ENCODE measurements at regions not wholly inside any gene's neighbourhood (a gene's known extent, or its start where the extent isn't known, plus 50 kb on each side); places are given as distances from the start of the nearest gene placed in this dataset.

- no peak for TF ChIP-seq EZH2 (IDR thresholded peaks at IDR 0.05; ENCODE audit: low read length)
- TF ChIP-seq, protein P1, sequence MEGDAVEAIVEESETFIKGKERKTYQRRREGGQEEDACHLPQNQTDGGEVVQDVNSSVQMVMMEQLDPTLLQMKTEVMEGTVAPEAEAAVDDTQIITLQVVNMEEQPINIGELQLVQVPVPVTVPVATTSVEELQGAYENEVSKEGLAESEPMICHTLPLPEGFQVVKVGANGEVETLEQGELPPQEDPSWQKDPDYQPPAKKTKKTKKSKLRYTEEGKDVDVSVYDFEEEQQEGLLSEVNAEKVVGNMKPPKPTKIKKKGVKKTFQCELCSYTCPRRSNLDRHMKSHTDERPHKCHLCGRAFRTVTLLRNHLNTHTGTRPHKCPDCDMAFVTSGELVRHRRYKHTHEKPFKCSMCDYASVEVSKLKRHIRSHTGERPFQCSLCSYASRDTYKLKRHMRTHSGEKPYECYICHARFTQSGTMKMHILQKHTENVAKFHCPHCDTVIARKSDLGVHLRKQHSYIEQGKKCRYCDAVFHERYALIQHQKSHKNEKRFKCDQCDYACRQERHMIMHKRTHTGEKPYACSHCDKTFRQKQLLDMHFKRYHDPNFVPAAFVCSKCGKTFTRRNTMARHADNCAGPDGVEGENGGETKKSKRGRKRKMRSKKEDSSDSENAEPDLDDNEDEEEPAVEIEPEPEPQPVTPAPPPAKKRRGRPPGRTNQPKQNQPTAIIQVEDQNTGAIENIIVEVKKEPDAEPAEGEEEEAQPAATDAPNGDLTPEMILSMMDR (optimal IDR thresholded peaks at IDR 0.05 in 1 of 3, IDR thresholded peaks at IDR 0.05 in 1 of 3, conservative IDR thresholded peaks at IDR 0.05 in 1 of 3; ENCODE audit: extremely low read depth in 1 of 3, insufficient read depth in 2 of 3, low read length in 3 of 3), result no peak
- Histone ChIP-seq H2AFZ (ENCODE audit: control insufficient read depth, low read length) (no peak overlapping the region), H3K4me1 (ENCODE audit: control insufficient read depth, extremely low read depth, insufficient read depth, low read length) (peaks cover 4% of the 10 kb centered on the region), H3K36me3 (ENCODE audit: control insufficient read depth in 2 of 2, extremely low read depth in 1 of 2, insufficient read depth in 2 of 2, low read length in 2 of 2) (no peaks in the 10 kb centered on the region), H3K79me2 (ENCODE audit: control insufficient read depth, insufficient read depth, low read length) (no peaks in the 10 kb centered on the region), H3K27me3 (ENCODE audit: control insufficient read depth, extremely low read depth, insufficient read depth, low read length) (no peaks in the 10 kb centered on the region), H3K4me2 (ENCODE audit: control insufficient read depth, extremely low read depth, insufficient read depth, low read depth, low read length) (peak overlapping the region; percentile 14), H3K4me3 (ENCODE audit: control insufficient read depth in 2 of 3, extremely low read depth in 1 of 3, insufficient read depth in 2 of 3, low read depth in 1 of 3, low read length in 3 of 3) (no peak overlapping the region), H3K9ac (ENCODE audit: control insufficient read depth, extremely low read depth, insufficient read depth, low read length) (no peak overlapping the region), H3K9me3 (ENCODE audit: control insufficient read depth, low read depth, low read length) (no peaks in the 10 kb centered on the region), H3K9me1 (ENCODE audit: control insufficient read depth, extremely low read depth, insufficient read depth, low read length) (no peaks in the 10 kb centered on the region), H4K20me1 (ENCODE audit: control insufficient read depth, extremely low read depth, insufficient read depth, low read length) (no peaks in the 10 kb centered on the region), H3K27ac (ENCODE audit: control insufficient read depth, insufficient read depth, low read length) (no peak overlapping the region)
- DNase-seq (ENCODE audit: low read depth, low spot score), result peak; percentile 9
- FAIRE-seq, result no peak
- dilution Hi-C loops (cut with MboI; ENCODE audit: extremely low pct_ligation_motif_present, low sequenced_read_pairs), result no loop called here
Observed at GRCh38 chr12:62127516-62127915, 132.7 kb upstream of the USP15 start.

- no peak for TF ChIP-seq EZH2 (IDR thresholded peaks at IDR 0.05; ENCODE audit: low read length)
- TF ChIP-seq, protein P1 (optimal IDR thresholded peaks at IDR 0.05 in 1 of 3, IDR thresholded peaks at IDR 0.05 in 1 of 3, conservative IDR thresholded peaks at IDR 0.05 in 1 of 3; ENCODE audit: extremely low read depth in 1 of 3, insufficient read depth in 2 of 3, low read length in 3 of 3), result no peak
- Histone ChIP-seq H3K9me3 (ENCODE audit: control insufficient read depth, low read depth, low read length) (no peaks in the 10 kb centered on the region), H3K9ac (ENCODE audit: control insufficient read depth, extremely low read depth, insufficient read depth, low read length) (no peak overlapping the region), H3K9me1 (ENCODE audit: control insufficient read depth, extremely low read depth, insufficient read depth, low read length) (no peaks in the 10 kb centered on the region), H2AFZ (ENCODE audit: control insufficient read depth, low read length) (no peak overlapping the region), H4K20me1 (ENCODE audit: control insufficient read depth, extremely low read depth, insufficient read depth, low read length) (no peaks in the 10 kb centered on the region), H3K79me2 (ENCODE audit: control insufficient read depth, insufficient read depth, low read length) (no peaks in the 10 kb centered on the region), H3K36me3 (ENCODE audit: control insufficient read depth in 2 of 2, extremely low read depth in 1 of 2, insufficient read depth in 2 of 2, low read length in 2 of 2) (no peaks in the 10 kb centered on the region), H3K4me1 (ENCODE audit: control insufficient read depth, extremely low read depth, insufficient read depth, low read length) (peaks cover 4% of the 10 kb centered on the region), H3K4me2 (ENCODE audit: control insufficient read depth, extremely low read depth, insufficient read depth, low read depth, low read length) (no peak overlapping the region), H3K27me3 (ENCODE audit: control insufficient read depth, extremely low read depth, insufficient read depth, low read length) (no peaks in the 10 kb centered on the region), H3K4me3 (ENCODE audit: control insufficient read depth in 2 of 3, extremely low read depth in 1 of 3, insufficient read depth in 2 of 3, low read depth in 1 of 3, low read length in 3 of 3) (no peak overlapping the region), H3K27ac (ENCODE audit: control insufficient read depth, insufficient read depth, low read length) (no peak overlapping the region)
- dilution Hi-C loops (cut with MboI; ENCODE audit: extremely low pct_ligation_motif_present, low sequenced_read_pairs), result no loop called here
- FAIRE-seq (no peak), DNase-seq (ENCODE audit: low read depth, low spot score) (no peak)
Observed at GRCh38 chr12:62128175-62128975, 131.8 kb upstream of the USP15 start.
